C1 segment of cervical spinal cord (tissue), 14 donors: ENCODE measurements at regions not wholly inside any gene's neighbourhood (a gene's known extent, or its start where the extent isn't known, plus 50 kb on each side); places are given as distances from the start of the nearest gene placed in this dataset.

Experiments
- DNase-seq, 14 donors: peaks; one replicate each; lab custom pipeline; 2025; lab: John Stamatoyannopoulos, UW

DNA sequence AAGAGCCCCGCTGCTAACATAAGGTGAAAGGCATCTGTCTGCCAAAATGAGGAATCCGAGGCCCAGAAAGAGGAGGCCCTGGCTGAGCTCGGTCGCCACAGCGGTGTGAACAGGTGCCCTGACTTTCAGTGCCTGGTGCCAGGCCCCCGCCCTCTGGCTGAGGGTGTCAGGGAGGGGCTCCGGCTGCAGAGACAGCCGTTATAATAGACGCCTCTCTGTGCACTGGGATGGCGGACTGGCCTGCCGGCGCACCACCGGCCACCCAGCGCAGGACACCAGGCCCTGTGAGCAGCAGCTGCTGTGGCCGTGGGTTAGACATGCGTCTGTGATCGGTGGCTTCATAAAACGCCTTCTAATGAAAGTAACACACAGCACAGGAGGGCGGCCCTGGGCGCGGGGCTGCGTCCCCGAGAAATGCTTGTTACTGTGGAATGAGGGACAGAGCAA lies 51.4 kb upstream of the ACTRT2 start:
- peak in 1 of 14 donors; percentile 32 for DNase-seq

DNA sequence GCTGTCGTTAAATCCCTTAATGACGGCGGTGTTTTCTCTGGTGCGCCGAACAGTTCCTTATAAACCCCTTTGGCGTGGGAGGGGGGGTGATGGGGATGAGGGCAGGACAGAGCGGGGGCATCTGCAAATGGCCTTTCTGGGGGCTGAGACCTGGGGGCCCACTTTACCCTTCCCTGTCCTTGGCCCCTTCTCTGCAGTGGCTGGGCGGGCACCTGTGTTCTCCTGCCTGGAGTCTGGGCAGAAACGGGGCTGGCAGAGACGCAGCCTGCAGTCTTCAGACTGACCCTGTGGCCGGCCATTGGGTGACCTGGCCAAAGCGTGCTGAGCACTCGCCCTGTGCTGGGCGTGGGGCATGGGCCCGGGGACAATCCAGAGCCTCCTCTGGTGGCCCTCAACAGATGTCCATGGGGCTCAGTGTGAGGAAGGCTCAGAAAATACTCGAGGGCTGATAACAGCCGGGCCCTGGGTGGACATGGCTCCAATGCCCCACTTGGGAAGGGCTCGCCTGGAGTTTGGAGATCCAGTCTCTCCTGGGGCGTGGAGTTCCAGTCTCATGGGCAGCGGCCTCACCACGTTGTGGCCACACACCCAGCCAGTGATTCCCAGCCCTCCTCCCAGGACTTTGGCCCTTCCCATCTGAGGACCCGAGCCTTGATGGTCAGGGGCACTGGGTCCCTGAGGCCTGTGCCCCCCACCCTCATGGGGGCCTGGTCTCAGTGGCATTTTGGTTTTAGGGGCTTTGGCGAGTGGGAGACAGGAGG lies 50.8 kb upstream of the ACTRT2 start:
- no peak for DNase-seq

DNA sequence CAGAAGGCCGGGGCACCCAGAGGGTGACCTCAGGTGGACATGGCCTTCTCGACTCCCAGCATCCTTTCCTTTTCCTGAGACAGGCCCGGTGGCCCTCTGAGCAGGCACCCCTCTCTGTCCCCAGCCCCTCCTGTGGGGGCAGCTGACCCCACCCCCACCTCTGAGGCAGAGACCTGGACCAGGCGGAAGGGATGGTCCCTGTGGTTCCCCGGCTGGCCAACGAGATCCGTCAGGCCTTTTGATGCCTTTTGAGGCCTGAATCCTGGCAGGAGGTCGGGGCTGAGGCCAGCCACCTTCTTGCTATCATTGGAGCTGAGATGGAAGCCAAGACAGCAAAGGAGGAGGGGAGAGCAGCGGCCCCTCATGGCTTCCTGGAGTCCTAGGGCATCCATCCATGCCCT lies 50.2 kb upstream of the ACTRT2 start:
- DNase-seq: no peak
